C4-2B (cell line): ENCODE measurements at regions not wholly inside any gene's neighbourhood (a gene's known extent, or its start where the extent isn't known, plus 50 kb on each side); places are given as distances from the start of the nearest gene placed in this dataset.

Experiments used
- H3K27ac ChIP-seq: fragments of 450-650 bp; 2 replicates; pipeline ENCODE4 v1.5.1; 2017
- ZFX ChIP-seq: fragments of 450-650 bp; IDR thresholded peaks from 2 replicates; pipeline ENCODE4 v1.6.1; 2017
- TF ChIP-seq, protein P1 (sequence below): fragments of 450-650 bp; conservative IDR thresholded peaks from 2 replicates; pipeline ENCODE4 v1.5.1; 2017; ENCODE audit warnings: mild to moderate bottlenecking

DNA sequence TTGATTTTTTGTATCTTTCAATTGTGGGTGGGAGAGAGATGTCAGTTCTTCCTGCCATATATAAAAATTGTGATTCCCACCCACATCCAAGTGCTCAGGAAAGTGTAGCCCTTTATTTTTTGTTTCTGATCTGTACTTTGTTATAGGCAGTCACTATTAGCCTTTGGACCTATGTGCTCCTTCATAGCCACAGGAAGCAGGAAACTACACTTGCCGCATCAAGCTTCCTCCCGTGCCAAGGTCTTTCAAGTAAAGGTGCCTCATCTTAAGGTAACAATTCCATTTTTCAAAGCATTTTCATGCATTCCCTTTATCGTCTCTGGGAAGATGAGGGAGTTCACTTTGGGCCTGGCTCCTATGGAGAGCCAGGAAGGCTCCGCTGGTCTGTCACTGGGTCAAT lies 339.0 kb downstream of the DIRAS2 start:
- H3K27ac ChIP-seq = no peak overlapping the region
- TF ChIP-seq ZFX = no peak
- TF ChIP-seq, protein P1, sequence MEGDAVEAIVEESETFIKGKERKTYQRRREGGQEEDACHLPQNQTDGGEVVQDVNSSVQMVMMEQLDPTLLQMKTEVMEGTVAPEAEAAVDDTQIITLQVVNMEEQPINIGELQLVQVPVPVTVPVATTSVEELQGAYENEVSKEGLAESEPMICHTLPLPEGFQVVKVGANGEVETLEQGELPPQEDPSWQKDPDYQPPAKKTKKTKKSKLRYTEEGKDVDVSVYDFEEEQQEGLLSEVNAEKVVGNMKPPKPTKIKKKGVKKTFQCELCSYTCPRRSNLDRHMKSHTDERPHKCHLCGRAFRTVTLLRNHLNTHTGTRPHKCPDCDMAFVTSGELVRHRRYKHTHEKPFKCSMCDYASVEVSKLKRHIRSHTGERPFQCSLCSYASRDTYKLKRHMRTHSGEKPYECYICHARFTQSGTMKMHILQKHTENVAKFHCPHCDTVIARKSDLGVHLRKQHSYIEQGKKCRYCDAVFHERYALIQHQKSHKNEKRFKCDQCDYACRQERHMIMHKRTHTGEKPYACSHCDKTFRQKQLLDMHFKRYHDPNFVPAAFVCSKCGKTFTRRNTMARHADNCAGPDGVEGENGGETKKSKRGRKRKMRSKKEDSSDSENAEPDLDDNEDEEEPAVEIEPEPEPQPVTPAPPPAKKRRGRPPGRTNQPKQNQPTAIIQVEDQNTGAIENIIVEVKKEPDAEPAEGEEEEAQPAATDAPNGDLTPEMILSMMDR = no peak

DNA sequence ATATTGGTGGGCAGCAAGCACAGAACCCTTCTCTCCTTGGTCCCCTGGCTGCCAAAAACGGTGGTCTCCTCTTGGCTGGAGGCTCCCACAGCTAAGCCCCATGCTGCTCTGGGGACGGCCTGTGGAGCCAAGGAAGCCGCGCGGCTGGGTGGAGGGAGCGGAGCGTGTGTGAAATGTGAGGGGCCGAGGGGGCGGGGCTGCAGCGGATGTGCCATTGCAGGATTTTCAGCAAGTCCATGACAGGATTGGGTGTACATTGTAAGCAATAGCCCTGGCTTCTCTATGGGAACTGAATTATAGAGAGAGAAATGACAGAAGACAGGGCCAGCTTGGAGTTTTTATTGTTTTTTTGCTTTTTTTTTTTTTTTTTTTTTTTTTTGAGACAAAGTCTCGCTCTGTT lies 336.5 kb downstream of the DIRAS2 start:
- H3K27ac ChIP-seq = no peak overlapping the region
- TF ChIP-seq ZFX = no peak

DNA sequence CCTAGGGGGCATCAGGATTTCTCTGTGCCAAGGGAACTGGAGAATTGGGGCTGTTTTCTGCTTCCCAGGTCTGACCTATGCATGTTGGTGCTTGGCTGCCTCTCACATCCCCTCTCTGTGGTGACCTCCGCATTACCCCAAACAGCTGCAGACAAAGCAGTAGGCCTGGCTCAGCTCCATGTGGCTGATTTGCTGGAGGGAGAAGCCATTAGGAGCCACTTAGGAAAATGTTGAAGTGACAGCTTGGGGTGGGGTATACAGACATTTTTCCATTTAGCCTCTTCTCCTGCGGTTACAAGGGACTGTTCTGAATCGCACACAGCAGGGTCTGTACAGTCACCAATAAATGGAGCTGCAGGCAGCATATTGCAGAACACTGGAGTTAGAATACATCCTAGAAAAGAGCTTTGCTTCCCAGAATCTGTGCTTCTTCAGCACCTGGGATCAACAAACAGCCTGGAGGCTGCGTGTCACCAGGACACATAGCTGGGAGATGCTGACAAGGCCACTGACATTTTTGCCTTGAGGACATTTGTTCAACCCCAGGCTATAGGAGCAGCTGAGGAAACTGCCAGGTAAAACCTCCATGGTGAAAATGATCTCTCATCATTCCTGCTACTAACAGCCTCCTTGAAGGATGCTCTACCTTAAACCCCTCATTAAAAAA lies 335.3 kb downstream of the DIRAS2 start:
- TF ChIP-seq, protein P1 = no peak
- no peak for TF ChIP-seq ZFX
- no peak overlapping the region for H3K27ac ChIP-seq

DNA sequence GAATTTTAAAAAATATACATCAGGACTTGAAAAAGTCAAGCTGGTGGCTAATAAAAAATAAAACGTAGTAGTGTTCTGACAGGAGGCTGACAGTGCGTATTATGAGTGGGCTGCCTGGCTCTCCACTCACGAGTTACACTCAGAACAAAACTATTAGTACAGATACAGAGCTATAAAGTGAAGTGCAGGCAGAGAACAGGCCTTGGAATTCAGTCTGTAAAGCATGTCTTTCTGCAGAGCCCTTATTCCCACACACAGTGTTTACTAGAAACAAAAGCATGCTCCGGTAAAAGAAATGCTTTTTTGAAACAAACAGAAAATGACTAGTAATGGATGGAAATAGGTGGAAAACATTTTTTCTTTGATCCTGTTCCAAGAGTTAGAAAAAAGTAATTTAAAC lies 334.7 kb downstream of the DIRAS2 start:
- H3K27ac ChIP-seq = no peak overlapping the region
- TF ChIP-seq ZFX = no peak
- TF ChIP-seq, protein P1 = no peak

DNA sequence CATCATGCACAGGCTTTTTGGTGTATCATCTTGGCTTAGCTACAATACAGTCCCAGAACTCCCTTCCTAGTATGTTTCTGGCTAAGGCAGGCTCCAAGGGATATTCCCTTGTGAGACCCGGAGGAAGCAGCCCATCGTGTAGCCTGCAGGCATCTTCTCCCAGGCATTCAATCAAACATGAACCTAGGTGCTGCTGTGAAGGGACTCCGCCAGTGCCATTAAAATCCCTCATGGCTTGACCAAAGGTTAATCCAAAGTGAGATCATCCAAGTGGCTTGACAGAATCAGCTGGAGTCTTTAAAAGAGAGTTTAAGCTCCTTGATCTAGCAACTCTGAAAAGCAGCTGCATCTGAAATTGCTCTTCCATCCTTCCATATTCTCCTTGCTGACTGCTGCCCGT lies 333.9 kb downstream of the DIRAS2 start:
- no peak overlapping the region for H3K27ac ChIP-seq
- no peak for TF ChIP-seq ZFX
- TF ChIP-seq, protein P1 = no peak

DNA sequence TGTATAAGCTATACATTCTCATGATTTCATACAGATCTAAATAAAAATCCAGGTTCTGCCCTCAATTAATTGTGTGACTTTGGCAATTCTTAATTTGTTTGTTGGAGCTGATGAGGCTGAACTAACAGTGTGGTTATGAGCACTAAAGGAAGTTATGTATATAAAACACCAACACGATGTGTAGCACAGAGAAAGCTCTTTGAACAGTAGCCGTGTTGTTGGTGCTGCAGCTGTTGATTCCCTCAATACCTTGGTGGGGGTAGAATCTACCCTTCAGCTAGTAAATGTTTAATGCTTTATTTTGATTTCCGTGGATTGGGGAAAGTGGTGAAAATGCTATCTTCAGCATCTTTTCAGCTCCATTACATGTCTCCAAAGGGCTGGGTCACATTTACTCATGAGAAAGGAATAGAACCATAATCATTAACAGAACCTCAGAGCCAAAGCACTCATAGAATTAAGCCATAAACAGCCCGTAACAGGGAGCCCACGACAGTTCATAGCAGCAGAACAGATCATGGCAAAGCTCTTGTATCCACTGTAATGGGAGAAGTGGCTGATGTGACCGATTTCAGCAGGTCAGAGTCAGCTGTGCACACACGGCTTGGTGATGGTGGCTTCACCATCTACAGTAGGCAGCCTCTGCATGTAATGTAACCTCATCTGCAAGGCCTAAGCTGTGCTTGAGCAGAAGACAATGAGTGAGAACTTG lies 332.7 kb downstream of the DIRAS2 start:
- H3K27ac ChIP-seq = no peak overlapping the region
- TF ChIP-seq ZFX = no peak
- TF ChIP-seq, protein P1 = no peak

DNA sequence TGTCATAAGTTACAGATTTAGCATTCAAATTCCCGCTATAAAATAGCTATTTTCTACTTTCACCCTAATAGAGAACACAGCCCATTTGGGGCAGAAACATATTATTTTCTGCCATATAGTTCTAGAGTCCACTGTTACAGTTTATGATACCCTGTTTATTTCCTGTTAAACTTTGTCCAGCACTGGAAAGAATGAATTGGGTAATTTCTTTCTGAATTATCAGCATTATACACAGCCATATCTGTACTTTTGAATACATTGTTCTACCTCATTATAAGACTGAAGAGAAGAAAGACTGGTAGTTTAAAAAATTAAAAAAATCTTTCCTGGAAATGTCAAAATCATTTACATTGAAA lies 332.1 kb downstream of the DIRAS2 start:
- TF ChIP-seq ZFX = no peak
- TF ChIP-seq, protein P1 = no peak
- no peak overlapping the region for H3K27ac ChIP-seq

DNA sequence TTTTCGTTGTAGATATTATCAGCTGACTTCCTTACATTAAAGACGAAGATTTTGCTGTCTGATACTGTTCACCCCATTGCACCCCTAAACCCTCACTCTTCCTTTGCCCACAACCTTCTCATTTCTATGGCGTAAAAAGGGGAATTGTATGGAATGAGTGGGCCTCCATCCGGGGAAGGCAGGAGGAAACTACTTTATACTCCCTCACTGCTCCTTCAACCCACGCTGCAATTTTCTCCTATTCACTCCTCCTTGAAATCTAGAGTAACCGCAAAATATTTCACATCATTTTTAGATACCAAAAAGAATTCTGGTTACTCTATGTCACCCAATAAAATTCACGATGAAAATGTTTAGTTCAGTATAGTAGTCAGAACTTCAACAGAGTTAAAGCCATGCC lies 330.8 kb downstream of the DIRAS2 start:
- TF ChIP-seq, protein P1 = no peak
- no peak for TF ChIP-seq ZFX
- no peak overlapping the region for H3K27ac ChIP-seq
